22Rv1 (cell line): ENCODE measurements at regions not wholly inside any gene's neighbourhood (a gene's known extent, or its start where the extent isn't known, plus 50 kb on each side); places are given as distances from the start of the nearest gene placed in this dataset.

ENCODE experiments used
- H3K27ac ChIP-seq: fragments of 450-650 bp; 2 replicates; pipeline ENCODE4 v1.5.1; 2017
- CTCF ChIP-seq: fragments of 450-650 bp; IDR thresholded peaks from 2 replicates; pipeline ENCODE4 v1.5.1; 2017; ENCODE audit warnings: mild to moderate bottlenecking
- ZFX ChIP-seq: fragments of 450-650 bp; IDR thresholded peaks from 2 replicates; pipeline ENCODE4 v1.6.1; 2017; ENCODE audit warnings: antibody characterized with exemption, borderline replicate concordance

- no peak overlapping the region for H3K27ac ChIP-seq
- TF ChIP-seq CTCF (no peak), ZFX (no peak)
Observed at GRCh38 chr2:151027151-151027550, 234.5 kb downstream of the RBM43 start.

- TF ChIP-seq ZFX, result no peak
- TF ChIP-seq CTCF, result no peak
- H3K27ac ChIP-seq, result no peak overlapping the region
Observed at GRCh38 chr2:151025816-151026215, 235.8 kb downstream of the RBM43 start.

- TF ChIP-seq CTCF (no peak), ZFX (no peak)
- H3K27ac ChIP-seq, result no peak overlapping the region
Observed at GRCh38 chr2:151024696-151025251, 236.9 kb downstream of the RBM43 start.

GRCh38 chr2:151021747-151022452 is 239.8 kb downstream of the RBM43 start:
- H3K27ac ChIP-seq, result no peak overlapping the region
- TF ChIP-seq CTCF, result no peak
- no peak for TF ChIP-seq ZFX

GRCh38 chr2:151020411-151020810 is 241.3 kb downstream of the RBM43 start:
- no peak overlapping the region for H3K27ac ChIP-seq
- TF ChIP-seq ZFX (no peak), CTCF (no peak)

GRCh38 chr2:151009437-151010175 is 252.1 kb downstream of the RBM43 start:
- TF ChIP-seq ZFX (no peak), CTCF (no peak)

GRCh38 chr2:151007365-151007764 is 254.3 kb downstream of the RBM43 start:
- TF ChIP-seq ZFX (no peak), CTCF (no peak)
- H3K27ac ChIP-seq, result no peak overlapping the region

More at GRCh38 chr2:151009437-151010175, 252.1 kb downstream of the RBM43 start:
- H3K27ac ChIP-seq, result no peak overlapping the region
